ENCODE measurements at regions not wholly inside any gene's neighbourhood (a gene's known extent, or its start where the extent isn't known, plus 50 kb on each side); places are given as distances from the start of the nearest gene placed in this dataset.

DNA sequence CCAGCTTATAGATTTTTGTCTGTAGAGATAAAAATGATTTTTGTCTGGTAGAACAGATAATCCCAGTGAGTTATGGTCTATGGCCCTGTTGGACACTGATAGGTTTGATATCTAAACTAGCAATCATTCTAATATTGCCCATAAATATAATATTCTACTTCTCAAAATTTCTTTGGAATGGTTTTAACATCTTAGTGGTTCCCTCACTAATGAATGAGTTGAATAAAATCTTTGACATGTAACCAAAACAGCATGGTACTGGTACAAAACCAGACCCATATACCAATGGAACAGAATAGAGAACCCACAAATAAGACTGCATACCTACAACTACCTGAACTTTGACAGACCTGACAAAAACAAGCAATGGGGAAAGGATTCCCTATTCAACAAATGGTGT lies 219.7 kb downstream of the SEC61B start:
- DNase-seq: no peak

DNA sequence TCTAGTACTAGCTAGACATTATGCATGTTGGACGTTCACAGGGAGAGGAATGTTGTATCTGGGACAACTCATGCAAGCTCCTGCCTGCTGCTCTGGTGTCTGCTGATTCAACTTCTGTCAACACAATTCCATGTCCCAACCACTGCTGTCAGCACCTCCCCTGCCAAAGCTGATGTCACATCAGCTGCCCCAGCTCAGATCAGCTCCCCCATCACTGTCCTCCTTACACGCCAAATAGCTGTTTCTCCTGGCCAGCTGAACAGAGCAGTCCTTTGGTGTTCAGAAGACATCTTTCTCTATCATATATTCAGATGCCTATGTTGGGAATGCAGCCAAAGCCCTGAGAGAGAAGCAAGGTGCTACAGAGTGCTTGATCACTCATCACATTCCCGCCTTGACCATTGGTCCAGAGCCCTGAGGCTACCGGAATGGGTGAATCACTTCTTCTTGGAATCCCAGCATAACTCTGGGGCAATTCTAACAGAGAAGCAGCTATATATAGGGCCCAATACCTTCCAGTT lies 223.3 kb downstream of the SEC61B start:
- no peak for DNase-seq

DNA sequence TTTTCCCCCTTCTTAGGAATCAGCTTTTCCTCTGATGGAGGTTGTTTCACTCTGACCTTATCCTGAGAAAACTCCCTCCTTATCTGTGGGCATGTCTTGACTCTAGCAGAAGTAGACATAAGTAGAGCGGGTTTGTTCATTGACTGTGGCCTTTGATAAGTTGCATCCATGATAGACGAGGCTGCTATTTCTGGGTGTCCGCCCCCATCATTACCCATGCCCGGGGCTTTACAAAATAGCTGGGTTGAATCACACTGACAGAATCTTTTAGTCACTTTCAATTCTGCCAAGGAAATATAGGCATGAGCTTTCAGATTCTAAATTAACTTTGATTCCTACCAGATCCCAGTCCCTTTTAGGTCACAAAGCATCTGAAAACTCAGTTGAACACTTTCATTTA lies 223.8 kb downstream of the SEC61B start:
- DNase-seq: no peak

DNA sequence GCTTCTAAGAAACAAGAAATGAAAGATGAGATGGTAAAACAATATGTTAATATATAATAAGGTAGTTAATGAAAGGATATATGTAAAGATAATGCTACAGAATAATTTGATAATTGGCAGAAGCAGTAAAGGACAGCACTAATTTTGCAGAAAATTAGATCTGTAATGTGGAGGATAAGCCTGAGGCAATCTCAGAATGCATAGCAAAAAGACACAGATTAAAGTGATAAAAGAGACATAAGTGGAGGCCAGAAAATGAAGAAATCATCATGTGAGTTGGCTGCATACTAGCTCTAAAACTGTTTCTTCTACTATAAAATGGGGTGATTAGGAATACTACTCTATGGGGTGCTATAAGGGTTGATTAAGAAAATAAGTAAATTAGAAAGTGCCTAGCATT lies 225.9 kb downstream of the SEC61B start:
- no peak for DNase-seq

DNA sequence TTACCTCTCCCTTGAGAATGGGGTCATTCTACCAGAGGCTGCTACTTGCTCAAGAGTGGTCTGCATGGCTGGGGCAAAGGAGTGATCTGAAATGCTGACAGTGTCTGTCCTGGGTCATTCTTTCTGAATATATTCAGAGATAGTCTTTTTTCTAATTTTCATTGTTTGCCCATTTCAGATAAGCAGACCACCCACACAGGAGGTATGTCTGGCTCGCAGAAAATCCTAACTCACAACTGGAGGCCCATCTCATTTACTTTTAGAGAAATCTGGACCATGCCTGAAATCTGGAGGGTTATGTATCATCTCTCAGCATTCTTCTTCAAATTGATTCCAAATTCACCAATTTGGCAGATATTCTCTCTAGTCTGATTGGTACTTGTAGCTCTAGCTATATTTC lies 227.6 kb downstream of the SEC61B start:
- DNase-seq: no peak

DNA sequence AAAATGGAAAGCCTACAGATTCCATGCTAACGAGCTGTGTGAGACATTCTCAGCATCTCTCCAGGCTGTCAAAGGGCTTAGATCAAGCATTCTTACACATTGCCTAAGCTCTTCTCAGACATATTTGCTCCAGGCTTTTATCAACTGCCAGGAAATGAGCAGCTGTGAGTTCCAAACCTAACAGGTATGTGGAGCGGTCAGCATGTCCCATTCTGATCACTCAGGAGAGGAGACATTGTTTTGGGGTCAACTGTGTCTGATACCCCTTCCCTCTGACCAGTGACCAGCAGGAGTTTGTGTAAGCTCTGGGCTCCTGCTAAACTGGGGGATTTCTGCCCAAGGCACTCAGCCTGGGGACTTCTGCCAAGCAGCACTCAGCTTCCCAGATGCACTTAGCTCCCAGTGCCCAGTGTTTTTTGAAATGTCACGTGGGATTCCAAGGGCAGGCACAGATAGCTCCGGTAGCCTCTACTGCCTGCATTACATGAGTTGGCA lies 229.1 kb downstream of the SEC61B start:
- no peak for DNase-seq

DNA sequence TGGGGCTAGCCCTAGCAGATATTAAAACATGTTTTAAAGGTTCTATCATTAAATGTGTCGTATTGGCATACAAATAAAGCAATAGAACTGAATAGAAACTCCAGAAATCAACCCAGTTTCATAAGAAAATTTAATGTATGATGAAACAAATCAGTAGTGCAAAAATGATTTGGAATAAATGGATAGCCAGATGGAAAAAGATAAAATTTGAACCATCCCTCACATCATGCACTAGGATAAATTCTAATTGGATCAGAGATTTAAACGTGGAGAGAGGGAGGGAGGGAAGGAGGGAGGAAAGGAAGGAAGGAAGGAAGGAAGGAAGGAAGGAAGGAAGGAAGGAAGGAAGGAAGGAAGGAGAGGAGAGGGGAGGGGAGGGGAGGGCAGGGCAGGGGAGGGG lies 235.3 kb downstream of the SEC61B start:
- DNase-seq: no peak

DNA sequence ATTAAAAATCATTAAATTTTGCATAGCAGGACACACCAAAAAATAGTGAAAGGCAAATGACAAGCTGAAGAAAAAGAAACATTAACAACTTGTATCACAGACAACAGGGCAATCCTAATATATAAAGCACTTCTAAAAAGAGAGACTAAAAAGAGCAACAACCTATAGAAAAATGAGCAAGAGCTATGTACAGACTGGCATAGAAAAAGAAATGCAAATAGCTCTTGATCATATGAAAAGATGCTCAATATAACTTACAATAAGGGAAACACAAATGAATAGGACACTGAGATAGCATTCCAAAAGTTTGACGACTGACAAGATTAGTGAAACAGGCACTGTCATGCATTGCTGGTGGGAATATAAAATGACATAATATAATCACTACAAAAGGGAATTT lies 235.9 kb downstream of the SEC61B start:
- DNase-seq: no peak

DNA sequence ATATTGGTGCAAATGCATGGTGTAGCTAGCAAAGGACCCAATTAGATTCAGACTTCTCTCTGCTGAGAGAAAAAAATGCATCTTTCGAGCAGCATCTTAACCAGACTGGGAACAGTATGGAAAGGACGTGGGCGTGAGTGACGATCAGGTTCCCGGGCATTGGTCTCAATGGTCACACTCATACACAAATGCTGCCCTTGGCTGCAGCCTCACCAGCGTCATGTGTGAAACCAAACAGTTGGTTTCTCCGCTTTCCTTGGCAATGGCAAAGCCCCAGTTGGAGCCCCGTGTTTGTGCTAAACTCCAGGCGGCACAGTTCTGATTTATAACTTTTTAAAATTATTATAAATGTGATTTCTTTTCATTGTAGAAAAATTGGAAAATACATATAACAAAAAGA lies 237.8 kb downstream of the SEC61B start:
- DNase-seq: no peak

DNA sequence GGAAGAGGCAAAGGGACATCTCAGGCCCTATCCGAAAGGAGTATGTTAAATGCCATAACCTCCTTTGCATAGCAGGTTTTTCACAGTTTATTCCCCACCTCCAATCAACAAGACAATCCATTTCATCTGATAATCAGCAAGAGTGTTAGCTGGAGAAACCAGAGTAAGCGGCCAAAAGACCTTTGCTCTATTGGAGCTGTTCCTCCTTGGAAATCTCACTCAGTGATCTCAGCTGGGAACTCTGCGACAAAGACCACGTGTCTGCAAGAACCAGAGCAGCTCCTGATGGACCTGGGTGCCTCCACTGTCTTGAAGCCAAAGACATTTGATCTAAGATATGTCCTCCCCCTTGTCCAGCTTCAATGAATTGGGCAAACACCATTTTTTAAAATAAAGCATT lies 241.0 kb downstream of the SEC61B start:
- DNase-seq: no peak

DNA sequence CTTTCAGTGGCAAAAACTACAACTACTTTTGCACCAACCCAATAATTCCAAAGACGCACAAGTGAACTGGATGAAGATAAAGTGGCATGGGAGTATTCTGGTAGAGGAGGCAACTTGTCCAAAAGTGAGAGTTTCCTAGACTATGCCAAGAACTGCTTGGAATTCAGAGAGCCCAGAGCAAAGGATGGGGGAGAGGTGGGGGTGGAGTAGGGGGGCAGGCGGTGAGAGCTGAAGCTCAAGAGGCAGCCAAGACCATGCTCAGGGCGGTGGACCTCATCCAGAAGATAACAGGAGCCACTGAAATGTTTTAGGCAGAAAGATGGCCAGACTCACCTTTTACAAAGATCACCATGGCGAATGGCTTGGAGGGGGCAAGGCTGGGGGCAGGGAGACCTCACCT lies 242.5 kb downstream of the SEC61B start:
- no peak for DNase-seq

DNA sequence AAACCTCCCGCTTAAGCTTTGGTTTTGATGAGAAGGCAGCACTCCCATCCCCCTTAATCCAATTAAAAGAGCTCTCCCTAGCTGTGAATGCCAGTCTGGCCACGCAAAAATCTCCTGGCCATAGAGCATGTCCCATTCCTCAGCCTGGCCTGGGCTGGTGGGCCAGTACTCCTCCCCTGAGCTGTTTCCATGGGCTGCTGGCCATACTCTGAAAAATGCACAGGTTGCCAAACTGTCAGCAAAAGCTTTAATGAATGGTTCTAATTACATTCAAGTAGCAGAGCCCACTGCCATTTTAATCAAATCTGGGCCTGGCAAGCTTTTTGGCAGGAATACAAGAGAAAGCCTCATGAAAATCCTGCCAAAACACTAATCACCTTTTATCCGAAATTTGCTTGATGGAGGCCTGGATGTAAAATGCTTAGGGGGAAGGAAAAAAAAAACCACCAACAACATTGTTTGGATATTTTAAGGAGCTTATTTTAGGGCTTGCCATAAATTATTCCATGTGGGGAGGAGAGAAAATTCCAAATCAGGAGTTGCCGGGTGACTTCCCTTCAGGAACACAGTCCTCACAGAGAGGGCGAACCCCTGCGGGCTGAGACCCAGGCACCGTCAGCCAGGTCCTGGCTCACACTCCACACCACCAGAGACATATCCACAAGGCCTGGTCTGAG lies 243.3 kb downstream of the SEC61B start:
- DNase-seq: no peak

DNA sequence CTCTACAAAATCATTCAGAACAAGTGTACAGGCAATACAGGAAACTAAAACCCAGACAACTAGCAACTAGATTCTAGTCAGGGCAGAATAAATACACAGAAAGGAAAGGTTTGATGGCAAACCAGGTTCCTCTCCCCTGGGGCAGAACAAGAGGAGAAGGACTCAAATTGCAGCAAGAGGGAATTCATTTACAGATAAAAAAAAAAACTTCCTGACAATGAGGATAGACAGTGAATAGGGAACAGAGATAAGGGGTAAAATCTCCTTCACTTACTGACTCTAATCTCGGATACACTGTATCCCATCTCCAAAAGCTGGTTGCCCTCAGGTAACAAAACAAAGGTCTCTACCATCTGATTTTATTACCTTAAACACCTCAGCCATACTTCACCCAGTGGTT lies 244.0 kb downstream of the SEC61B start:
- no peak for DNase-seq

DNA sequence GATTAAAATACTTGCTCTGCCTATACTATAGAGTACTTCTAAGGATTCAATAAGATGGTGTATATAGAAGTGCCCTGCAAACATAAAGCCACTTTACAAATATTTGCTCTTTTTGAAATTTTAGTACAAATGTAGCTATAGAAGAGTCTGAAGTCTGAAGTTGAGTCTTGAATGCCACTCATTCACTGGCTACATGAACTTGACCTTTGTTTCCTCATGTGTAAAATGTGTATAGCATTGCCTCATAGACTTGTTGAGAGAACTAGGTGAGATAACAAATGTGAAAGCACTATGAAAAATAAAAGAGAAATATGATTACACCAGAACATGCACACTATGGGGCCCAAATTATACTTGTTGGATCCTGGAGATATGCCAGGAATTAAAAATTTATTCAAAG lies 244.7 kb downstream of the SEC61B start:
- no peak for DNase-seq

DNA sequence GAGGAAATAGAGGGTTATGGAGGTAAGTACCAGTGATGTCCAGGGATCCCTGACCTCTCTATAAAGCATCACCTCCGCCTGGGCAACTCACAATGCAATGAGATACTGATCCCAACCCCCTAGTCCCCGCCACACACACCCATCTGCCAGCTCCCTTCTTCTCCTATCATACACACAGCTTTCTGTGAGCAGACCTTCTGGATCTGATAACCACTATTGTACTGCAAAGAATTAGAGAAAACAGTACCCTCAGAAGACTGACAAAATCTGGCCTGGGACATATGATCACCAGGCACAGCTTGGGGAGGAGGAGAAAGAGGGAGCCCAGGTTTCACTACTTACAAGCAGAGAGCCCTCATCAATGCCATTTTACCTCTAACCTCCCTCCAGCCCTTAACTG lies 249.0 kb downstream of the SEC61B start:
- no peak for DNase-seq

DNA sequence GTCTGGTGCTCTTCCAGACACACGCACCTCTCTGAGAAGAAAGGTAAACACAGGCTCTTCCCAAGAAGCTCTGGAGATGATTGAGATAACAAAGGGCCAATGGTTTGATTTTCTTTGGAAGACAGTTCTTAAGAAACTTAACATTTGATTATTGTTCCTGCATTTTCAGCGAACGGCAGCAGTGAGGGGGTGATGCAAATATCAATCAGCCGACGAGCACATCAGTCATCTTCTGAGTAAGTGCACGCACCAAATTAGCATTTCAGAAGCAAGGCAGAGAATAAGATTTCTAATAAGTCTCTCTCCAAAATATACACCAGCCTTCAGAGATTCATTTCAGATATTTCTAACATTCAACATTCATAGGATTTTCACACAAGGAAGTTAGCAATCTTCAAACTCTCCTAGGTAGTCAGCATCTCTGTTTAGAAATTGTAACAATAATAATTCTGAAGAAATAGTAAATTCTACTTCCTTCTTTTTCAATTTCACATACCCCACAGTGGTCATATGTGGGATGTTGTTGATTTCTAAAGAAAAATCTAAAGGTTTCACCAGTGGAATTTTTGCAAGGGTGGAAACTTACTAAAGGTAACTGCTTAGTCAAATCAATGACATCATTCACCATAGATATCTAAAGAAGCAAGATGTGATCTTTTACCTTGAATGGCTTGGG lies 250.3 kb downstream of the SEC61B start:
- no peak for DNase-seq

DNA sequence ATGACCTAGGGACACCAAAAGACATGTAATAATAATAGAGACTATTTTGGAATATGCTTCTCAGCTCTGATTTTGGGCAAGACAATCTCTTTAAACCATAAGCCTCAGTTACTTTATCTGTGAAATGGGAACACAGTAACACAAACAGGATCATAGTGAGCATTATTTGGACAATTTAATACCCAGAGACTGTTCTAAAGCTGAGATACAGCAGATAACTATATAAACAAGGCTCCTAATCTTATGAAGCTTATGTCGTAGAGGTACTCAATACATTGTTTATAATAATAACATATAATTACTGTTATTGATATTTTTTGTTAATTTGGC lies 250.8 kb downstream of the SEC61B start:
- no peak for DNase-seq

DNA sequence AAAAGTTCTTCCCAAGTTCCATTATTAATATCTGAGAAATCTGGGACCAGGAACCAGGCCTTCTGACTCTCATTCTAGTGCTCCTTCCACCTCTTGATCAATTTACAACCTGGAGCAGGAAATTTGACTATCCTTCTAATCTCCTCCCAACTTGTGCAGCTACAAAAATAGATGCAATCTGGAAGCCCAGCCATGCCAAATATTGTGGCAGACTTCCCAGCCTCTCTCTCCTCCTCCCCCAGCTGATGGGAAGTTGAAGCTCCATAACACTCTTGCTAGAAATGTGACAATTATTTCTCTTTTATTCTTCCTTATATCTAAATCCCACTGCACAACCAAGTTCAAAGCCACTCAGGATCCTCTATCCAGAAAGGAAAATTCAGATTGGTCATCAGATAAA lies 252.1 kb downstream of the SEC61B start:
- no peak for DNase-seq

DNA sequence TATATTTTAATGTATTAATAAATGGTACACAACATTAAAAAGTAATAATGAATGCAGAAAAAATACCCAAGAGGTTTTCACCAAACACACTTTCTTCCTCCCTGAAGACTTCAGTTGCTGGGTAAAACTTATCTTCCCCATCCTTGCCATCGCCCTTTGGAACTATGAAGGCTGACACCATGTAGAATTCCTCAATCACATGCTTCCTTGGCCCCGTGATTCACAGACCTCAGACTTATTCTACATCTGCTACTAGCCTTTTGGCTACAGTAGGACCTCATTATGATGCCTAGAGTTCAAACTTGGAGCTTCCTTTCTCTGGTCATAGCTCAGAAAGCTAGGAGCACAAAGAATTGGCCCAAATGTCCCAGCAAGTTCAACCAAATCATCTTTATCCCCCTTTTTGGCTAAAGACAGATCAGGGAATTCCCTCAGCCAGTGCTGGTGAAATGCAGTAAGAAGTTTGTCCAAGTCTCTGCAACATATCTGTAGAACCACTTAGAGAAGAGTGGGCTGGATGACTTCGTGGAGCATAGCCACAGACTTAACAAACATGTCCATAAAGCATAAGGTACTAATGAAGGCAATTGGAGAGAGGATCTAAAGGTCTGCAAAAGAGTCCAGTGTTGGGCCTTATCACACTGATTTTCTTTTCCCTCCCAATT lies 253.5 kb downstream of the SEC61B start:
- DNase-seq: no peak

DNA sequence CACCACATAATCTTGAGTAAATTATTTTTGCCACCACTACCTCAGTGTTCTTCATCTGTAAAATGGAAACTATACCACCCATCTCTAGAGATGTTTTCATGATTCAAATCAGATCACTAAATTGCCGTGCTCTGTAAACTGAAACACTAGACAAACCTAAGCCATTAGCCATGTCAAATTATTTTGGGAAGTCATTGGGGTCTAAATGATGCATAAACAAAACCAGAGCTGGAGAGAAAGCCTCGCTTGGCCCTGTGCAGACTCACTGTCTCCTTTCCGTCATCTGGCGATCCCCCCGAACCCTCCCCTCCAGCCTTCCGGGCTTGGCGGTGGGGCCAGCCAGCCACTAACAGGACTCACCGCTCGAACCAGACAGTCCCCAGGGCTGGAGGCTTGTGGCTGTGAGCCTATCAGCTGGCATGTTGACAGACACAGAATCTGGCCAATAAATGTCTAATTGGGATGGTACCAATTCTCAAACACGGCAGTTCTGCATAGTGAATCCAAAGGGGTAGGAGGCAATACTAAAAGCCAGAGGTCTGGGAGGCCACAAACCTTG lies 256.5 kb downstream of the SEC61B start:
- DNase-seq: no peak

DNA sequence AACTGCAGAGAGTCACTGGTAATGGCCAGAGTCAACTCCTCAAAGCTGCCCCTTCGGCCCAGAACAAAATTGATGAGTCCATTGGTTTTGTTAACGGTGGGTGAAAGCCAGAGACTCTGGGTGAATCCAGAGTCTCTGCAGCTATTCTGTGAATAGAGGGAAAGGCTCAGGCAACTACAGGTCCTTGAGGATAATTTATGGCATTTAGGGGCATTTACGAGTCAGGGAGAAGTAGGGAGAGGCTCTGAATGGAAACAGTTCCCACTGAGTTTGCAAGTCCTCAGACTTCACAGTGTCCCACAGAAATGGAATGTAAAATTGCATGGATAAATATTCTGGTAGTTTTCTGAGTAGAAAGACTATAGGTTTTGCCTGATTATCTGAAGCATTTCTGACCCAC lies 257.8 kb downstream of the SEC61B start:
- no peak for DNase-seq

DNA sequence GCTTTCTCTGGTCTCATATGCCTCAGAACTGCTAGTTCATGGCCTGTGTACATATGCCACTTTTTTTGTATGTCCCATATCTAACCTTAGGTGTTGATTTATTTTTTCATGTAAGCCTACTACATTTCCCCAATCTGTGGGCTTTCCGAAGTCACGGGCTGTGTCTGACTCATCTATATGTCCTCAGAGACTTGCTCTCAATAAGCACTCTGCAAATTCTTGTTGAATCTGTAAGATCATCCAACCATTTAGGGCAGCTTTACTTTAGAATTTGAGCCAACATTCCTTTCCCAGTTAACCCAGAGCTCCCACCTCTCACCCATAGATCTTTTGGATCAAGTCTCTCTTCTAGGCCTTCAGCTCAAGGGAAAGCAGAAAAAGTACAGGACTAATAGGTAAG lies 263.4 kb downstream of the SEC61B start:
- no peak for DNase-seq

DNA sequence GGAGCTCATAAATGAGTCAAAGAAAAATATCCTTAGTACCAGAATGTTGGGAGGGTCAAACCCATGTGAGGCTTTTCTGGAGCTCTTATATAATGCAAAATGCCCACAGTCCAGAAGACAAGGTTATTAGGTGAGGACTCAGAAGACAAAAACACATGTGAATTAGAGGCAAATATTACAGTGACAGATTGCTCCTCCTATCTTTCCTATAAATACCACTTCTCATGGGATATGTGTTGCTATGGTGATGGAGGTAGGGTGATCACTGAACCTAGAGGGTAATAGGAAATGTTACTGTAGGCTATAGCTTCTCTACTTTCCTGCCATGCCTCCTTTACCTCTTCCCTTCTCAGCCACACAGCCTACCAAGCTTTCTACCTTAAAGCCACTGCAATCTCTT lies 264.6 kb downstream of the SEC61B start:
- no peak for DNase-seq

Data from NCI-H1436 treated with DMSO at 0.1 percent for 48 hours (cell line).